Hindlimb muscle (tissue), 1 donor: ENCODE measurements at regions not wholly inside any gene's neighbourhood (a gene's known extent, or its start where the extent isn't known, plus 50 kb on each side); places are given as distances from the start of the nearest gene placed in this dataset.
"Not testable (repeated sequence)": the region's sequence is repeated elsewhere in the genome, so short reads cannot be mapped to it uniquely, and the experiment has no call there.

Experiments
- DNase-seq: peaks from one replicate; pipeline ENCODE4 v3.0.0-alpha.2; 2013

DNA sequence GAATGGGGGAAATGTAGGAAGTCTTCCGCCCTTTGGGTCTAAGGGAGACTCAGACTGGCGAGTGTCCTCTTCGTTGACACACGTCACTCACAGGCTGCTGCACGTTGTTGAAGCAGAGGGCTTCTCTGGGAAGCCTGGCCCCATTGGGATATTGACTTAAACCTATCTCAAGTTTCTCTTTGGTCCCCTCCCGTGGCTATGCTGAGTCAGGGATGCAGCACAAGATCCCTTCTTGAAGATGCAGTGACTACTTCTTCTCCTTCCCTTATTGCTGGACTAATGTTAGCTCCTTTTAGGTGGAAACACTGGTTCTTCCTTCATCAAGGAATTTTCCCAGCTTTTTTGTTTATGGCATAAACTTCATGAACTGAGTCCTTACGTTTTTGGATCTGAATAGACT is 89.8 kb upstream of the CCDC71L start:
- DNase-seq: no peak

DNA sequence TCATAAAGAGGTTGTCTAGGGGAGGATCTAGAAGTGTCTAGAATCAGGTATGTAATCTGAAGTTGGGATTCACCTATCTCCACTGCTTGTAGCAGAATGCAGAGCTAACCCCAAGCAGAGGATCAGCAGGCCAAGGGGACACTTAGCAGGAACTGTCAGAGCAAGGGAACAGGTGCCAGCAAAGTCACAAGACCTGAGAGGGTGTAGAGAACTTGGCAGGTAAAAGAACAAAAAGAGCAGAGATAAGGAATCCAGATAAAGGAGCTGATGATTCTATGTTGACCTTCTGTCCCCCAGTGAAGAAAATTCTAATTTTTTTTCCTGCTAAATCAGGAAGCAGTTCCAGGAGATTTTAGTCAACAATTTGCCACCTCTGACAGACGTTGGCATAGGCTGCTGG is 91.4 kb upstream of the CCDC71L start:
- no peak for DNase-seq

DNA sequence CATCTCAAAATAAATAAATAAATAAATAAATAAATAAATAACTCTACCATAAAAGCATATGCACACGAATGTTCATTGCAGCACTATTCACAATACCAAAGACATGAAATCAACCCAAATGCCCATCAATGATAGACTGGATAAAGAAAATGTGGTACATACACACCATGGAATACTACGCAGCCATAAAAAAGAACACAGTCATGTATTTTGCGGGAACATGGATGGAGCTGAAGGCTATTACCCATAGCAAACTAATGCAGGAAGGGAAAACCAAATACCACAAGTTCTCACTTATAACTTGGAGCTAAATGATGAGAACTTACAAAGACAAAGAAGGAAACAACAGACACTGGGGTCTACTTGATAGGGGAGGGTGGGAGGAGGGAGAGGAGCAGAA is 94.1 kb upstream of the CCDC71L start:
- not testable (repeated sequence) for DNase-seq

DNA sequence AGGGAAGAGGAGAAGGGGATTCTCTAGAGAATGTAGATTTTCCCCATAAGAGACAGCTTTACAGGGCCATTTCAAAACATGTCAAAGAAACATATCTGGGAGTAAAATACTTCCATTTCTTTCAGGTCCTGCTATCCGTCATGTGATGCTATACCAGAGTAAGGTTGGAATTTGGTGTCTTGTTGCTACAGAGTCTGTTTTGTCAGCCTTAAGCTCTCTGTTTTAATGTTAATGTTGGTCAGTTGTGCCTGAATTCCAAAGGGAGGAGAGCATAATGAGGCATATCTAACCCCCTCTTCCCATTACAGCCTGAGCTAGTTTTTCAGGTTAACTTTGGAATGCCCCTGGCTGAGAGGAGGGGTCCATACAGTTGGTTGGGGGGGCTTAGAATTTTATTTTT is 94.7 kb upstream of the CCDC71L start:
- no peak for DNase-seq

DNA sequence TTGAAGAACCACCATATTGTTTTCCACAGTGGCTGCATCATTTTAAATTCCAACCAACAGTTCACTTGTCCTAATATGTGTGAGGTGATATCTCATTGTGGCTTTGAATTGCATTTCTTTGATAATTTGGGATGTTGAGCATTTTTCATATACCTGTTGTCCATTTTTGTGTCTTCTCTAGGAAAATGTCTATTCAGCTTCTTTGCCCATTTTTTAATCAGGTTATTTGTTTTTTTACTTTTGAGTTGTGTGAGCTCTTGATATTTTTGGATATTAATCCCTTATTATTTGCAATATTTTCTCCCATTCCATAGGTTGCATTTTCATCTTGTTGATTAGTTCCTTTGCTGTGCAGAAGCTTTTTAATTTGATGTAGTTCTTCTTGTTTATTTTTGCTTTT is 95.1 kb upstream of the CCDC71L start:
- no peak for DNase-seq

DNA sequence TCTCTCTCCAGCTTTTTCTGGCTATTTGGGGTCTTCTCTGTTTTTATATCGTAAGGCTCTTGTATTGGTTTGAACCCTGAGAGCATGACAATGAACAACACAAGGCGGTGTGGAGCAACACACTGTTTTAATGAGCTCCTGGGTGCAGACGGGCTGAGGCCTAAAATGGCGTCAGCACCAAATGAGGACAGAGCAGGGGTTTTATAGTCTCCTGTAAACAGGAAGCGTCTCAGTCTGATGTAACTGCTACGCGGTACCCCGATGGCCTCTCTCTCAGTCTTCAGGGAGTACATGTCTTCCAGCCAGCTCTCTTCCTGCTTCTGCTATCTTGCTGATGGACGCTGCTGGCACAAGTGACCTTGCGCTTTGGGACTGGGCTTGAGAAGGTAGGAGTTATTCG is 95.9 kb upstream of the CCDC71L start:
- no peak for DNase-seq

DNA sequence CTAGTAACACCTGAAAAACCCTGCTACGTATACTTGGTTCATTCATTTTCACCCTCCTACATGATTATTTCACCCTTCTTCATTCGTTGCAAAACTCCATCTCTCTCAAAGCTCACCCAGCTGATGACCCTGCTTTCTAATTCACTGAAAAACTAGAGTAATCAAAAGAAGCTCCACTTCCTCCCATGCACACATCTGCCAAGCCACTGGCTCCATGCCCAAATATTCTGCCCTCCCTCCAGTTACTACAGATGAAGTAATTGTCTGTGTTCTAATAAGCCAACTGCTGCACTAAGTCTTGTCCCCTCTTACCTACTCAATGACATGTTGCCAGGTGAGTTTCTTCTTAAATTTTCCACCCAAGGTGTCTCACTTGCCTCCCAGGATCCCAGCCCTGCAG is 96.9 kb upstream of the CCDC71L start:
- peak; percentile 21 for DNase-seq

DNA sequence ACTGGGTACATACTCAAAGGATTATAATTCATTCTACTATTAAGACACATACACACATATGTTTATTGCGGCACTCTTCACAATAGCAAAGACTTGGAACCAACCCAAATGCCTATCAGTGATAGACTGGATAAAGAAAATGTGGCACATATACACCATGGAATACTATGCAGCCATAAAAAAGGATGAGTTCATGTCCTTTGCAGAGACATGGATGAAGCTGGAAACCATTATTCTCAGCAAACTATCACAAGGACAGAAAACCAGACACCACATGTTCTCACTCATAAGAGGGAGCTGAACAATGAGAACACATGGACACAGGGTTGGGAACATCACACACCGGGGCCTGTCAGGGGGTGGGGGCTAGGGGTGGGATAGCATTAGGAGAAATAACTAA is 101.9 kb upstream of the CCDC71L start:
- DNase-seq: not testable (repeated sequence)

DNA sequence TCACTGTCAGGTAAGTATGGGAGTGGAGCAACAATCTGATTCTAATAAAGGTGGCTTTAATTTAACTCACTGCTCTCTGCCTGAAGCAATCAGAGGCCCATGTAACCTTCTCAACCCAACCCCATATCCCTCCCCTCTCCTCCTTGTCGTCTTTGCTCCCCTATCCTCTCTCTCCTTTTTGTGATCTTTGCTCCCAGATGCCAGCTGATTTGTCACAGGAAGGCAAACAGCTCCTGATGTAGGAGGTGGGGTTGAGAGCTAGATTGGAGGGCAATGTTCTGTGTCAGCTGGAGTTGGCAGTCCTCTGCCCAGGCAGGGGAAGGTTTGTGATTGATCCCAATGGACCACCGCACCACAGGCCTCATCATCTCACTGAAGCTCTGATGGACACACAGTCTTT is 101.4 kb upstream of the PIK3CG start:
- DNase-seq: no peak

DNA sequence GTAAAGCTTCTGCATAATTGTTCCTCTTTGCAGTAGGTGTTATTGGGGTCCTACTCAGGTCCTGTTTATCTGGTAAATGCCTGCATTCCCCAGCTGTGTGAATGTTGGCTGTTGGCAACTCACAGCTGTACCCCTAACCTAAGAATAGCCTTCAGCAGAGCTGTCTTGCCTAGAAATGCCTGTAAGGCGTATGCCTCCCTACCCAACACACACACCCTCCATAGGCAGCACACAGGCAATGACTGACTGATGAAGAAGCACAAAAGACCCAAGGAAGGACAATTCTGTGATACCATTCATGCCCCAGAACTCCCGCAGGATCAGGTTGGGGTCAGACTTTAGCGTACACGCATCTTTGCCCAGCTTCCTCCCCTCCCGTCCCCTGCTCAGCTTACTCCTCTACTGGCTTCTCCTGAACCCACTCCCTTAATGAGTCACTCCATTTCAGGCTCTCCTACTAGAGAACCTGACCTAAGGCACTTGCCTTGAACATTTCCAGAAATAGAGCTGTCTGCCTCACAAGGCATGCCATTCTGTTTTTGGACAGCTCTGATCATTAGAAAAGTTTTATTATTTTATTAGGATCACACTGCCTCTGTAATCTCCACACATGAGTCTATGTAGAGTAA is 99.2 kb upstream of the PIK3CG start:
- DNase-seq: no peak

DNA sequence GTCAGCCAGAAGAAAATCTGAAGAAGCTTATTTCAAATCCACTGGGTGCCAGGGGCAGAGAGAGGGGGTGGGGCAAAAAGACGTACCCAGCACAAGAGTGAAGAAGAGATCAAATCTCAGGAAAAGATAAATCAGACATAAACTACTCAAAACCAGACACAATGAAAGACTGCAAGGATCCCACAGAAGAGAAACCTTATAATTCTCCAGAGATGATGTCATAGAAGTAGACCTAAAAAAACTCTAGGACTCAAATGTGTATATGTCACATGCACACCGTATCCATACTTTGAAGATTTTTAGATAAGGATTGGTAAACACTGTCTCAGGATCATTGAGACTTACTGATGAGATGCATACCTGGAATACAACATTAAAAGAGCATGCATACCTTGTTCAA is 98.5 kb upstream of the PIK3CG start:
- no peak for DNase-seq

DNA sequence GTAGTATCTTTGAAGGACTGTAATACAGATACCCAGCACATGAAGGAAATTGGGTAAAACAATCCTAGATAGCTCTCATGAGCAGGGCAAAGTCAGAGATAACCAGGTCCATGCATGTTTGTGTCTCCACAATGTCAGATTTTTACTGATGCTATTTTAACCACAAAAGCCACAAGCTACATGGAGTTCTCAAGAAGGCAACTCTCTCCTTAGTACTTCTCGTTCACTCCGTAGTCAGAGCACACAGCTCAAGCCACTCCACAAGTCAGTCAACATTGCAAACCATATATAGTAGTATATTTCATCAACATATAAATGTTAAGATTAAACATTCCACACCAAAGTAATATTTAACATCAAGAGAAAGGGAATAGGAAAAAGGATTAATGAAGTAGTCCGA is 98.0 kb upstream of the PIK3CG start:
- no peak for DNase-seq

DNA sequence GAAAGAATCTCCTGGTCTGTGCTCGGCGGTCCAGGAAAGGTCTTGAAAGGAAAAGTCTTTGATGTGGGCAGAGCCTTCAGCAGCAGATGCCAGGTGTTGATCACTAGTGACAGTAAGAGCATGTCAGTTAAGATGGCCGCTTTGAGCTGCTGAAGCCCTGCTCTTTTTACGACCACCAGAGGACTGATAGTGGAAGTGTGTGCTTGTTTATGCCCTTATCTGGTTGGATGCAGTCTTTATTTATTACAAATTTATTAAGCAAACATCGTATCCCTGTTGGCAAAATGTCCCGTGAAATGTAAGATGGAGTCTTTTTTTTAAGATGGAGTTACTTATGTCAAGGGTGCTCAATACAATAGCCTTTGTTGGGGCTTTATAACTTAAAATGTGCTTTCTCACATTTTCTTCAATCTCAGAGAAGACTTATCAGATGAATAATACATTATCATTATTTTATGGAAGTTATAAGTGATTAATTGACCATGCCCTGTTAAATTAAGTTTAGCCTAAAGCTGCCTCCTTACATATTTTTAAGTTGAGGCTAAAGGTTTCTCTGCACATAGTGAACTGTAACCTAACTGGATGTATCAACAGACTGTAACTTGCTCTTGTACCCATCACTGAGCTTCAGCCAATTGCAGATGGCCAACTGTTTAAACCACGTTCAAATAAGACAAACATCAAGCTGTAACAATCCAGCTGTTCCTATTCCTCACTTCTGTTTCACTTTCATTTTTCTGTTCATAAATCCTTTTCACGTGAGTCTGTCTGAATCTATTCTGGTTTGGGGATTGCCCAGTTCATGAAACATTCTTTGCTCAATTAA is 97.4 kb upstream of the PIK3CG start:
- DNase-seq: no peak

DNA sequence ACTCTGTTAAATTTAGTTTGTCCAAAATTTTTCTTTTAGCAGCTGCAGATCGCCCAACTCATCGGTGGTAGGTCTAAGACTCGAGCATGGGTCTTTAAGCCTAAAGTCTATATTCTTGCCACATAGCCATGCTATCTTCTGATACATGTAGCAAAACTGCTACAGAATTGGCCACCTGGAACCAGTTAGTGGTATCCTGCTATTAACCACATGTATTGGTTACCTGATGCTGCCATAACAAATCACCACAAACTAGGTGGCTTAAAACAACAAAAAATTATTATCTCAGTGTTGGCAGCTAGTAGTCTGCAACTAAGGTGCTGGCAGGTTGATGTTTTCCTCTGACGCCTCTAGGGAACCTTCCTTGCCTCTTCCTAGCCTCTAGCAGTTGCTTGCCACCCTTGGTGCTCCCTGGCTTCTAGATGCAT is 96.7 kb upstream of the PIK3CG start:
- no peak for DNase-seq

DNA sequence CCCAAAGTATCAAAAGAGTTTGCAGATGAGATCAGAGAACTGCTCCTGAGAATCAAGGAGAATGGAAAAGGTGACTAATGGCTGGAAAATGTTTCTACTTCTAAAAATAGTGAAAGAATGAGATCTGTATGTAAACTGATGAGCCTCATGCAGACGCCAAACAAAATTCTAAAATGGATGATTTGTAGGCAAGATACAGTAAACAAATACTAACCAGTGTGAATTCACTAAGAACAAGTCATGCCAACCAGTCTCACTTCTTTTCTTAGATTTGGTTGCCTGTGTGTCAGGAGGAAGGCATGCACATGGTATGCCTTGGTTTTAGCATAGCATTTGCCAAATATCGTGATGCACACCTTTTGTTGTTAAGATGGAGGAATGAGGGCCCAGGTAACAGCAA is 94.9 kb upstream of the PIK3CG start:
- no peak for DNase-seq

DNA sequence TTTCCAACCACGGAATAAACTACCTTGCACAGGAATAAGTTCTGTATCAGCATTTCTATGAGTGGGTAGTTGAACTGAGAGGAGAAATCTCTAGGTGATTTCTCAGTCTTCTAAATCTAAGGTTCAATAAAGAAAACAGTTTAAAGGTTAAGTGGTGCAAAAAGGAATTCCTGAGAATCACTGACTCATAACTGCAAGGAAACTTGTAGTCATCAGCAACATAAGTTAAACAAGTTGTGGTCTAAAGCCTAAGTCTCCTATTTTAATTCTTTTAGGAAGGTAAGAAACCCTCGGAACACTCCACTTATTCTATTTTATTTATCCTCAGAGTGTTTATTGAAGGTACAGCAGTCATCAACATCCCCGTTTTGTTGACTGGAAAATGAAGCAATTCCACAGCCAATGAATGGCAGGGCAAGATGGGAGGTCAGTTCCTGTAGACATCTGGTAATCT is 92.4 kb upstream of the PIK3CG start:
- no peak for DNase-seq

DNA sequence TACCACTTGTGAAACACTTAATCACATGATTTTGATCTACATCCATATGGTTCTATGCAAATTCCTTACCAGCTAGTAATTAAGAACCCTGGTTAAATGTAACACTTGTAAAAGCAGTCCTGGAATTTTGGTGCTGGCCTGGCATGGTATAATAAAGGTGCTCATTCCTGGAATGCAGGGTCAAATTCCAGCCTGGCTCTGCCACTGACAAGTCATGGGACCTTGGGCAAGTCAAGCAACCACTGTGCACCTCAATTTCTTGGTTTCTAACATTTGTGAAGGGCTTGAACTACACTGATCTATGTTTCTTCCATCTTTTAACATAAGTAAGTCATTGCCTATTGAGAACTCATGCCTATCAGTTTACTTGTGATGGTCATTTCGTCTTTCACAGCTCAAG is 91.9 kb upstream of the PIK3CG start:
- DNase-seq: no peak

DNA sequence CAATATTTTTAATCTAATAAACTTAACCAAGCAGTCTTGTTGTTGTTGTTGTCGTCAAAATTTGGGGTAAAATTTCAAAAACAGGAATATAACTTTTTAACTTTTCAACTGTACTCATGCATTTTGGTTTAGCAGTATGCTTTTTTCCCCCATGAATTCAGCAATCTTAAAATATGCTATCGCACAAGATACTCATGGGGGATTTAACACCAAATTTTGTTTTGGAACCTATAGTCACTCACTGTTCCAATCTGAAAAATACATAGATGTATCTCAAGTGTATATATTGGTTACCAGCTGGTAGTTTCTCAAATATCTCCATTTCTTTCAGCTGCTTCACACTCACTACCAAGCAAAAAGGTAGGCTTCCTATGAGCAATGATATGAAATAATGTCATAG is 91.4 kb upstream of the PIK3CG start:
- no peak for DNase-seq

DNA sequence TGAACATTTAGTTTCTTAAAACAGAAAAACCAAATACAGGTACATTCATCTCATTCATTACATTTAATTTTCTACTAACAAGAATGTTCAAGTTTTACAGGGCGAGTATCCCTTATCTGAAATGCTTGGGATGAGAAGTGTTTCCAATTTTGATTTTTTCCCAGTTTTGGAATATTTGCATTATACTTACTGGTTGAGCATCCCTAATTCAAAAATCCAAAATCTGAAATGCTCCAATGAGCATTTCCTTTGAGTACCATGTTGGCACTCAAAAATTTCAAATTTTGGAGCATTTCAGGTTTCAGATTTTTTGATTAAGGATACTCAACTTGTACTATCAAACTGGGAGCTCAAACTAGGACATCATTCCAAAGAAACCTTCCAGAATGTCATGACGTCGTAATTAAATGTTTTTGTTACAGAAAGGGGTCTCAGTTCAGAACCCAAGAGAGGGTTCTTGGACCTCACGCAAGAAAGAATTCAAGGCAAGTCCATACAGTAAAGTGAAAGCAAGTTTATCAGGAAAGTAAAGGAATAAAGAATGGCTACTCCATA is 90.8 kb upstream of the PIK3CG start:
- no peak for DNase-seq

DNA sequence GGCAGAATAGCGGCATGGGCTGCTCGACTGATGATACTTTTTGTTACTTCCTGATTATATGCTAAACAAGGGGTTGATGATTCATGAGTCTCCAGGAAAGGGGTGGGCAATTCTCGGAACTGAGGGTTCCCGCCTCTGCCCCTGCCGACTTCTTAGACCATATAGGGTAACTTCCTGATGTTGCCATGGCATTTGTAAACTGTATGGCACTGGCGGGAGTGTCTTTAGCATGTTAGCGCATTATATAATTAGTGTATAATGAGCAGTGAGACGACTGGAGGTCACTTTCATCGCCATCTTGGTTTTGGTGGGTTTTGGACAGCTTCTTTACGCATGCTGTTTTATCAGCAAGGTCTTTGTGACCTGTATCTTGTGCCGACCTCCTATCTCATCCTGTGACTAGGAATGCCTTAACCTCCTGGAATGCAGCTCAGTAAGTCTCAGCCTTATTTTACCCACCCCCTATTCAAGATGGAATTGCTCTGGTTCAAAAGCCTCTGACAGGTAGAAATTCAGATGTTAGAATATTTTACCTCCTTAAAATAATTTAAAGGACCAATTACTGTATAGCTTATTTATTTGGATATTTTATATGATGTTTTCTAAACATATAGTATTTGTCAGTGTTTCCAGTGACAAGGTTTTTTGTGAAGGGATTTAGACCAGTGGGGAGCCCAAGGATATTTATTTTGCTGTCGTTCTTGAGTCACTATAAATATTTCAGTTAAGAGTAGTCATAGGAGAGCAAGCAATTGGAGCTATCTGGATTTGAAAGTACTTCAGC is 90.1 kb upstream of the PIK3CG start:
- DNase-seq: no peak

DNA sequence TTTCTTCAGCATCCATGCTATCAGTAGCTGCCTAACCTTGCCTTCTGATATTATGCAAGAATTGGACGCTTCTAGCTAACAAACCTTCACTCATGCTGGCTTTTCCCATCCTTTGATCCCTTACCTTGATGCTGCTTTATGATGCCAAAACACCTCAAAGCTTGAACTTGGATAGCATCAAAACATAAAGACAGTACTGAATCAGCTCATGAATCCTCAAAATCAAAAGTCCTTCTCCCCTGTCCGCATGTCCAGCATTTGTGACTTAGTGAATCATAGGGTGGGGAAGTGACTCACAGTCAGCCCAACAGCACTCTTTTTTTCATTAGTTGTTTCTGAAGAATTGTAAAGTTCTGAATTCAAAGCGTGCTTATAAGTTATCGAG is 89.5 kb upstream of the PIK3CG start:
- no peak for DNase-seq

DNA sequence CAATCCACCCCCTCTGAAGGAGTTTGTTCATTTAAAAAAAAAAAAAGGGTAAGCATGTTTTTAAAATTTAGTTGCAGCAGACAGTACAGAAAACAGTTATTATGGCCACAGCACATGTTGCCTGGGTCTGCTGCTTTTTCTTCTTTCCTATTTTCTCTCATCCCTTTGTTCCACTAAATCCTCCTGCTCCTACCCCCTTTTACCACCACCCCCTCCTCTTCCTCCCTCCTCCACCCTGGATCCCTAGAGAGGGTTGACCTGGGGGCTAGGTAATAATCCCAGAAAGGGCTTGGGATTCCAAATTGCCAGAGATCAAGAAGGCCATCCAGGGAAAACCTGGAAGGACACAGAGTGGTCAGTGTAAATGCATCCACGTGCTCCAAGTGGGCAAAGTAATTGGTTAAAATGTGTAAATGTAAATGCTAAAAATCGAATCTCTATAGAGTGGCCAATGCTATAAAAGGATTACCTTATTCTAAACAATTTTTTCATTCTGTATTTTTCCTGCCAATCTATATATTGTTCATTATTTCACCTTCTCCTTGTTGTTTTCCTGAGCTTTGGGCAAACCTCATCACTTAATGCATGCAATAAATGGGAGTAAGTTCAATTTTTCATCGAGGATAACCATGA is 89.0 kb upstream of the PIK3CG start:
- no peak for DNase-seq
